ENCODE measurements at regions not wholly inside any gene's neighbourhood (a gene's known extent, or its start where the extent isn't known, plus 50 kb on each side); places are given as distances from the start of the nearest gene placed in this dataset.

DNA sequence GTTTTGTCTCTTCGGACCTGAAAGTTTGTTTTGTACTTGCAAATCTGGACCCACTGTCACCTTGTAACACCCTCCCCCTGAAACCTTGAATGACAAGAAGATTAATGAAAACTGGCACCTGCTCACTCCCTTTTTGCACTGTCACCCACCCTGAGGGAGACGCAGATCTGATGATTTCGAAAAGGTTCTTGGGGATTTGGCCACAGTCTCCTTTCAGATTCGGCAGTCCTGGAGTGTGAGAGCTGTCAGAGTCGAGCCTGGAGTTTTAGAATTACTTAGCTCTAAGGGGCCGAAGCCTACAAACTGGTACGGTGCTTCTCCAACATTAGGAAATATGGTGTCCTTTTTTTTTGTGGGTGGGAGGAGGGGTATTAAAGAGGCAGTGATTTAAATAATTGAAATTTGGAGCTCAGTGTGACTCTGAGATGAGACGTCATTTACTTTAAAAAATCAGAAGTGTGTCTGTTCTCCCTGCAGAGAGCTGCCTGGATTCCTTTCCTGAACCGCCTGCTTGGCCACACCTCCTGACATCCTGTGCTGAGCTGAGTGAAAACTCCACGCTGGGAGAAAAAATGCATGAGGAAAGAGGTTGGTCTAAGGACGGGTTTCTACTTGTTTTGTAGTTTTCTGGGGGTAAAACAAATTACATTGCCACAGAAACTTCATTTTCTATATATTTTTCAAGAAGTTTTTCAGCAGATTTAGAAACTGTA is 447.0 kb upstream of the CDH4 start:
- intact Hi-C loops (cut with micrococcal nuclease) = no loop called here
- Histone ChIP-seq H3K4me3 (ENCODE audit: low read length) (no peak overlapping the region), H3K27ac (ENCODE audit: low read length) (no peak overlapping the region), H3K9me3 (ENCODE audit: low read length) (peaks cover 6% of the 10 kb centered on the region), H3F3A (ENCODE audit: low read length, unreplicated experiment) (no peaks in the 10 kb centered on the region), H3K9ac (ENCODE audit: low read length) (no peak overlapping the region), H3K36me3 (ENCODE audit: low read depth, low read length) (no peaks in the 10 kb centered on the region), H2AFZ (ENCODE audit: low read length) (no peak overlapping the region), H3K79me2 (ENCODE audit: low read length) (no peaks in the 10 kb centered on the region), H3K4me1 (ENCODE audit: insufficient read depth, low read length) (no peaks in the 10 kb centered on the region), H4K20me1 (ENCODE audit: low read length) (no peaks in the 10 kb centered on the region), H3K9me2 (replicated peaks; ENCODE audit: low read length) (no peaks in the 10 kb centered on the region), H3K27me3 (ENCODE audit: low read length) (no peaks in the 10 kb centered on the region), H3K4me2 (ENCODE audit: low read length) (no peak overlapping the region)
- no peak for ATAC-seq
- TF ChIP-seq EZH2 (IDR thresholded peaks at IDR 0.05; ENCODE audit: low read length, unreplicated experiment) = no peak
- no peak for TF ChIP-seq EZH2phosphoT487 (IDR thresholded peaks at IDR 0.05; ENCODE audit: borderline replicate concordance, low read length)
- TF ChIP-seq, protein P1, sequence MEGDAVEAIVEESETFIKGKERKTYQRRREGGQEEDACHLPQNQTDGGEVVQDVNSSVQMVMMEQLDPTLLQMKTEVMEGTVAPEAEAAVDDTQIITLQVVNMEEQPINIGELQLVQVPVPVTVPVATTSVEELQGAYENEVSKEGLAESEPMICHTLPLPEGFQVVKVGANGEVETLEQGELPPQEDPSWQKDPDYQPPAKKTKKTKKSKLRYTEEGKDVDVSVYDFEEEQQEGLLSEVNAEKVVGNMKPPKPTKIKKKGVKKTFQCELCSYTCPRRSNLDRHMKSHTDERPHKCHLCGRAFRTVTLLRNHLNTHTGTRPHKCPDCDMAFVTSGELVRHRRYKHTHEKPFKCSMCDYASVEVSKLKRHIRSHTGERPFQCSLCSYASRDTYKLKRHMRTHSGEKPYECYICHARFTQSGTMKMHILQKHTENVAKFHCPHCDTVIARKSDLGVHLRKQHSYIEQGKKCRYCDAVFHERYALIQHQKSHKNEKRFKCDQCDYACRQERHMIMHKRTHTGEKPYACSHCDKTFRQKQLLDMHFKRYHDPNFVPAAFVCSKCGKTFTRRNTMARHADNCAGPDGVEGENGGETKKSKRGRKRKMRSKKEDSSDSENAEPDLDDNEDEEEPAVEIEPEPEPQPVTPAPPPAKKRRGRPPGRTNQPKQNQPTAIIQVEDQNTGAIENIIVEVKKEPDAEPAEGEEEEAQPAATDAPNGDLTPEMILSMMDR (conservative IDR thresholded peaks at IDR 0.05; ENCODE audit: low read depth, low read length) = no peak
- BruUV-seq (replicated peaks) = no TSS peak
- ChIA-PET POLR2A (ENCODE audit: unreplicated experiment) (no interaction called here), CTCF (no interaction called here)
- DNase-seq = no peak

DNA sequence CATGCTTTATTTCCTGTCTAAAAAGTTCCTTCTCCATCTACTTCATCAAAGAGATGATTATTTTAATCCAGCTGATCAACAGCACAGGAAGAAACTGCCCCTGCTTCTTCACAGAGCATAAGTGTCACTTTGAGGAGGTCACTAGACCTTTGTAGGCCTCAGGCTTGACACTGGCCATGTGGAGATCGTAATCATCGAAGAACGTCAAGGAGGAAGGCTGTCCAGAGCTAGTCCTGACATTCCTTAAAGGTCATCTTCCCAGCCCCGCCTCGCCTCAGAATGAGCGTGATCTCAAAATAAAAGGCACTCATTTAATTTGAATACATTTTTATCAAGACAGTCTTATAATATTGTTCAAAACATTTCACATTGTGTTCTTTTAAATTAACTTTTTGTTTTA is 445.7 kb upstream of the CDH4 start:
- no peak for ATAC-seq
- Histone ChIP-seq H3K4me2 (ENCODE audit: low read length) (no peak overlapping the region), H3K9ac (ENCODE audit: low read length) (no peak overlapping the region), H3K9me3 (ENCODE audit: low read length) (peaks cover 9% of the 10 kb centered on the region), H3K4me3 (ENCODE audit: low read length) (no peak overlapping the region), H3K4me1 (ENCODE audit: insufficient read depth, low read length) (no peaks in the 10 kb centered on the region), H3K79me2 (ENCODE audit: low read length) (no peaks in the 10 kb centered on the region), H3K36me3 (ENCODE audit: low read depth, low read length) (no peaks in the 10 kb centered on the region), H3F3A (ENCODE audit: low read length, unreplicated experiment) (no peaks in the 10 kb centered on the region), H3K27ac (ENCODE audit: low read length) (no peak overlapping the region), H2AFZ (ENCODE audit: low read length) (no peak overlapping the region), H3K9me2 (replicated peaks; ENCODE audit: low read length) (no peaks in the 10 kb centered on the region), H3K27me3 (ENCODE audit: low read length) (no peaks in the 10 kb centered on the region), H4K20me1 (ENCODE audit: low read length) (no peaks in the 10 kb centered on the region)
- ChIA-PET POLR2A (ENCODE audit: unreplicated experiment) (no interaction called here), CTCF (no interaction called here)
- DNase-seq = no peak
- no TSS peak for BruUV-seq (replicated peaks)
- TF ChIP-seq EZH2 (IDR thresholded peaks at IDR 0.05; ENCODE audit: low read length, unreplicated experiment) = no peak
- TF ChIP-seq, protein P1 (conservative IDR thresholded peaks at IDR 0.05; ENCODE audit: low read depth, low read length) = no peak
- TF ChIP-seq EZH2phosphoT487 (IDR thresholded peaks at IDR 0.05; ENCODE audit: borderline replicate concordance, low read length) = no peak
- intact Hi-C loops (cut with micrococcal nuclease) = no loop called here

DNA sequence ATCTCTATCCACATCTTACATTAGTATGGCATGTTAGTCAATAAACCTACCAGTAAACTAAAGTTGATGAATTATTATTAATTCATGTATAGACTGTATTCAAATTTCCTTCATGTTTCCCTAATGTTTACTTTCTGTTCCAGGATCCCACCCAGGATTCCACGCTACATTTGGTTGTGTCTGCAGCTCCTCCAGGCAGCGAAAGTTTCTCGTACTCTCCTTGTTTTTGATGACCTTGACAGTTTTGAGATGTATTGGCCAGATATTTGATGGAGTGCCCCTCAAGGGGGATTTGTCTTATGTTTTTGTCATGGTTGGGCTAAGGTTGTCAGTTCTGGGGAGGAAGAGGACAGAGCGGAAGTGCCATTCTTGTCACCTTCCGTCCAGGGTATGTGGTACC is 445.2 kb upstream of the CDH4 start:
- no peaks in the 10 kb centered on the region for H3K27me3 ChIP-seq (ENCODE audit: low read length)
- DNase-seq (no peak), ATAC-seq (no peak)
- no peaks in the 10 kb centered on the region for H3K4me1 ChIP-seq (ENCODE audit: insufficient read depth, low read length)
- no peaks in the 10 kb centered on the region for H4K20me1 ChIP-seq (ENCODE audit: low read length)
- ChIA-PET CTCF (no interaction called here), POLR2A (ENCODE audit: unreplicated experiment) (no interaction called here)
- H3K27ac ChIP-seq (ENCODE audit: low read length) = no peak overlapping the region
- no TSS peak for BruUV-seq (replicated peaks)
- no peak overlapping the region for H3K9ac ChIP-seq (ENCODE audit: low read length)
- H3K4me3 ChIP-seq (ENCODE audit: low read length) = no peak overlapping the region
- no peak for TF ChIP-seq EZH2 (IDR thresholded peaks at IDR 0.05; ENCODE audit: low read length, unreplicated experiment)
- no peak for TF ChIP-seq EZH2phosphoT487 (IDR thresholded peaks at IDR 0.05; ENCODE audit: borderline replicate concordance, low read length)
- TF ChIP-seq, protein P1 (conservative IDR thresholded peaks at IDR 0.05; ENCODE audit: low read depth, low read length) = no peak
- intact Hi-C loops (cut with micrococcal nuclease) = no loop called here
- H3K9me2 ChIP-seq (replicated peaks; ENCODE audit: low read length) = no peaks in the 10 kb centered on the region
- H2AFZ ChIP-seq (ENCODE audit: low read length) = no peak overlapping the region
- H3F3A ChIP-seq (ENCODE audit: low read length, unreplicated experiment) = no peaks in the 10 kb centered on the region
- H3K36me3 ChIP-seq (ENCODE audit: low read depth, low read length) = no peaks in the 10 kb centered on the region
- no peak overlapping the region for H3K4me2 ChIP-seq (ENCODE audit: low read length)
- peaks cover 8% of the 10 kb centered on the region for H3K9me3 ChIP-seq (ENCODE audit: low read length)
- H3K79me2 ChIP-seq (ENCODE audit: low read length) = no peaks in the 10 kb centered on the region
